ENCODE measurements at regions not wholly inside any gene's neighbourhood (a gene's known extent, or its start where the extent isn't known, plus 50 kb on each side); places are given as distances from the start of the nearest gene placed in this dataset.

- H3K4me1 Mint-ChIP-seq, result no peaks in the 10 kb centered on the region; the same call in 1 of the 3 replicates
- H3K9me2 ChIP-seq (ENCODE audit: insufficient read depth), result no peaks in the 10 kb centered on the region
- TF ChIP-seq ZNF114 (CRISPR knock-in tag; IDR thresholded peaks at IDR 0.05), result no peak
- TF ChIP-seq, protein P1, sequence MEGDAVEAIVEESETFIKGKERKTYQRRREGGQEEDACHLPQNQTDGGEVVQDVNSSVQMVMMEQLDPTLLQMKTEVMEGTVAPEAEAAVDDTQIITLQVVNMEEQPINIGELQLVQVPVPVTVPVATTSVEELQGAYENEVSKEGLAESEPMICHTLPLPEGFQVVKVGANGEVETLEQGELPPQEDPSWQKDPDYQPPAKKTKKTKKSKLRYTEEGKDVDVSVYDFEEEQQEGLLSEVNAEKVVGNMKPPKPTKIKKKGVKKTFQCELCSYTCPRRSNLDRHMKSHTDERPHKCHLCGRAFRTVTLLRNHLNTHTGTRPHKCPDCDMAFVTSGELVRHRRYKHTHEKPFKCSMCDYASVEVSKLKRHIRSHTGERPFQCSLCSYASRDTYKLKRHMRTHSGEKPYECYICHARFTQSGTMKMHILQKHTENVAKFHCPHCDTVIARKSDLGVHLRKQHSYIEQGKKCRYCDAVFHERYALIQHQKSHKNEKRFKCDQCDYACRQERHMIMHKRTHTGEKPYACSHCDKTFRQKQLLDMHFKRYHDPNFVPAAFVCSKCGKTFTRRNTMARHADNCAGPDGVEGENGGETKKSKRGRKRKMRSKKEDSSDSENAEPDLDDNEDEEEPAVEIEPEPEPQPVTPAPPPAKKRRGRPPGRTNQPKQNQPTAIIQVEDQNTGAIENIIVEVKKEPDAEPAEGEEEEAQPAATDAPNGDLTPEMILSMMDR (conservative IDR thresholded peaks at IDR 0.05; ENCODE audit: low read depth in 2 of 2), result no peak
- TF ChIP-seq EZH2 (IDR thresholded peaks at IDR 0.05; ENCODE audit: low read depth, unreplicated experiment), result no peak
- no peak for TF ChIP-seq POLR2AphosphoS5 (IDR thresholded peaks at IDR 0.05; ENCODE audit: low read depth)
- TF ChIP-seq CREB1 (CRISPR knock-in tag; IDR thresholded peaks at IDR 0.05; ENCODE audit: low read depth), result no peak
- TF ChIP-seq JUNB (IDR thresholded peaks at IDR 0.05; ENCODE audit: unreplicated experiment), result no peak
- no peak for TF ChIP-seq ZNF331 (CRISPR knock-in tag; IDR thresholded peaks at IDR 0.05; ENCODE audit: low read depth)
- TF ChIP-seq NANOG (IDR thresholded peaks at IDR 0.05; ENCODE audit: borderline replicate concordance), result no peak
- TF ChIP-seq, protein P2, sequence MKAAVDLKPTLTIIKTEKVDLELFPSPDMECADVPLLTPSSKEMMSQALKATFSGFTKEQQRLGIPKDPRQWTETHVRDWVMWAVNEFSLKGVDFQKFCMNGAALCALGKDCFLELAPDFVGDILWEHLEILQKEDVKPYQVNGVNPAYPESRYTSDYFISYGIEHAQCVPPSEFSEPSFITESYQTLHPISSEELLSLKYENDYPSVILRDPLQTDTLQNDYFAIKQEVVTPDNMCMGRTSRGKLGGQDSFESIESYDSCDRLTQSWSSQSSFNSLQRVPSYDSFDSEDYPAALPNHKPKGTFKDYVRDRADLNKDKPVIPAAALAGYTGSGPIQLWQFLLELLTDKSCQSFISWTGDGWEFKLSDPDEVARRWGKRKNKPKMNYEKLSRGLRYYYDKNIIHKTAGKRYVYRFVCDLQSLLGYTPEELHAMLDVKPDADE (IDR thresholded peaks at IDR 0.05), result no peak
- TF ChIP-seq, protein P3, sequence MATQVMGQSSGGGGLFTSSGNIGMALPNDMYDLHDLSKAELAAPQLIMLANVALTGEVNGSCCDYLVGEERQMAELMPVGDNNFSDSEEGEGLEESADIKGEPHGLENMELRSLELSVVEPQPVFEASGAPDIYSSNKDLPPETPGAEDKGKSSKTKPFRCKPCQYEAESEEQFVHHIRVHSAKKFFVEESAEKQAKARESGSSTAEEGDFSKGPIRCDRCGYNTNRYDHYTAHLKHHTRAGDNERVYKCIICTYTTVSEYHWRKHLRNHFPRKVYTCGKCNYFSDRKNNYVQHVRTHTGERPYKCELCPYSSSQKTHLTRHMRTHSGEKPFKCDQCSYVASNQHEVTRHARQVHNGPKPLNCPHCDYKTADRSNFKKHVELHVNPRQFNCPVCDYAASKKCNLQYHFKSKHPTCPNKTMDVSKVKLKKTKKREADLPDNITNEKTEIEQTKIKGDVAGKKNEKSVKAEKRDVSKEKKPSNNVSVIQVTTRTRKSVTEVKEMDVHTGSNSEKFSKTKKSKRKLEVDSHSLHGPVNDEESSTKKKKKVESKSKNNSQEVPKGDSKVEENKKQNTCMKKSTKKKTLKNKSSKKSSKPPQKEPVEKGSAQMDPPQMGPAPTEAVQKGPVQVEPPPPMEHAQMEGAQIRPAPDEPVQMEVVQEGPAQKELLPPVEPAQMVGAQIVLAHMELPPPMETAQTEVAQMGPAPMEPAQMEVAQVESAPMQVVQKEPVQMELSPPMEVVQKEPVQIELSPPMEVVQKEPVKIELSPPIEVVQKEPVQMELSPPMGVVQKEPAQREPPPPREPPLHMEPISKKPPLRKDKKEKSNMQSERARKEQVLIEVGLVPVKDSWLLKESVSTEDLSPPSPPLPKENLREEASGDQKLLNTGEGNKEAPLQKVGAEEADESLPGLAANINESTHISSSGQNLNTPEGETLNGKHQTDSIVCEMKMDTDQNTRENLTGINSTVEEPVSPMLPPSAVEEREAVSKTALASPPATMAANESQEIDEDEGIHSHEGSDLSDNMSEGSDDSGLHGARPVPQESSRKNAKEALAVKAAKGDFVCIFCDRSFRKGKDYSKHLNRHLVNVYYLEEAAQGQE (IDR thresholded peaks at IDR 0.05; ENCODE audit: unreplicated experiment), result no peak
- TF ChIP-seq ZNF462 (CRISPR knock-in tag; IDR thresholded peaks at IDR 0.05), result no peak
- TF ChIP-seq STAT1 (IDR thresholded peaks at IDR 0.05; ENCODE audit: unreplicated experiment), result no peak
- TF ChIP-seq EZH2phosphoT487 (IDR thresholded peaks at IDR 0.05; ENCODE audit: unreplicated experiment), result no peak
- H3K79me2 ChIP-seq (replicated peaks; ENCODE audit: insufficient read depth), result no peaks in the 10 kb centered on the region
- no peaks in the 10 kb centered on the region for H3K27me3 ChIP-seq (ENCODE audit: insufficient read depth)
- no peak overlapping the region for H3K4me3 Mint-ChIP-seq
- no peaks in the 10 kb centered on the region for H3K36me3 ChIP-seq (ENCODE audit: insufficient read depth)
- H2AFZ ChIP-seq, result no peak overlapping the region
- no peaks in the 10 kb centered on the region for H4K20me1 ChIP-seq (replicated peaks; ENCODE audit: insufficient read depth)
- ATAC-seq (no peak), DNase-seq (ENCODE audit: low spot score) (no peak)
- H3K27ac ChIP-seq (ENCODE audit: low read depth), result no peak overlapping the region
- no peaks in the 10 kb centered on the region for H3K36me3 Mint-ChIP-seq (ENCODE audit: low read depth)
- no peaks in the 10 kb centered on the region for H3K27me3 Mint-ChIP-seq (ENCODE audit: insufficient read depth, low read depth, poor library complexity)
- H3K9me3 Mint-ChIP-seq, result no peaks in the 10 kb centered on the region
- no peak overlapping the region for H3K27ac Mint-ChIP-seq
- no peak overlapping the region for H3K4me3 ChIP-seq
- H3F3A ChIP-seq (replicated peaks; ENCODE audit: low read depth), result no peaks in the 10 kb centered on the region
- H3K4me1 ChIP-seq (ENCODE audit: insufficient read depth), result no peaks in the 10 kb centered on the region
- H3K4me2 ChIP-seq, result no peak overlapping the region
Observed at GRCh38 chr3:148186881-148187280, 510.8 kb upstream of the AGTR1 start.

Data from GM23338 (cell line).